AG04449 (cell line): ENCODE measurements at regions not wholly inside any gene's neighbourhood (a gene's known extent, or its start where the extent isn't known, plus 50 kb on each side); places are given as distances from the start of the nearest gene placed in this dataset.

ENCODE experiments used
- CTCF ChIA-PET: fragments of 350-600 bp; formaldehyde crosslinking; extraction: SDS; loops from one replicate; lab custom pipeline; 2021; ENCODE audit warnings: antibody characterized with exemption; lab: Yijun Ruan, JAX
- POLR2A ChIA-PET: fragments of 400-600, 350-600 bp; formaldehyde crosslinking; extraction: SDS; loops from one replicate; lab custom pipeline; 2020; ENCODE audit warnings: antibody characterized with exemption, inconsistent platforms; lab: Yijun Ruan, JAX
- DNase-seq: peaks from one replicate; pipeline ENCODE4 v3.0.0-alpha.2; 2010; ENCODE audit warnings: low read depth, low spot score
- H3K4me3 ChIP-seq: 2 replicates; pipeline ENCODE4 v1.5.1; 2011; ENCODE audit warnings: low read depth, mild to moderate bottlenecking, control low read depth, low read length
- TF ChIP-seq, protein P1 (sequence below): IDR thresholded peaks from one replicate; pipeline ENCODE4 v1.5.1; 2011; ENCODE audit warnings: mild to moderate bottlenecking, moderate library complexity, low read length, control low read depth, inconsistent platforms; ENCODE audit not compliant: insufficient read depth; ENCODE audit errors: missing control alignments

DNA sequence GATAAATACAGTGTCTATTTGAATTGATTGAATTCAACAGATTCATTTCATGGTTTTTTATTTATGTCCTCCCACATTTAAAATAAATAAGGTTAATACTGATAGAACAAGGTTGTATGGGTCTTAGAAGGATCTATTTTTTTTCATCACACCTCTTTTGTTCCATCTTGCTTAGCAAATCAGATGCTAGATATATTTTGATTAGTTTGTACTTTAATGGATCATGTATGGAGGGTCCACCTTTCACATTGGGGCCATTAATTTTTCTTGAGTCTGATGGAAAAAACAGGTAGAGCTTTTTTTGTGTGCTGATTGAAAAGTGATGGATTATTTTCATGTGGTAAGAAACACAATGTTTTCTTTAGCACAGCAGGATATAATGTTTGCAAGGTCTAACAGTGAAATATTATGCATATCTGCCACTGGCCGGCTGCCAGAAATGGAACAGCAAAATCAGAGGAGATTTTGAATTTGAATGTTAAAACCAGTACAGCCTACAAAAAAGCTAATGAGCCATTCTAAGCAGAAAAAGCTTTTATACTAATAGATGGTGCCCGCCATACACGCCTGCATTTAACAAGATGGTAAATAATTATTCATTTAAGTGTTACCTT is 188.1 kb upstream of the ETAA1 start:
- ChIA-PET CTCF (interaction anchor here (1.0 kb wide), 1 partner anchor 9 kb away, joined by 3 read pairs; no protein-coding TSS in a partner anchor), POLR2A (no interaction called here)
- DNase-seq = no peak
- TF ChIP-seq, protein P1, sequence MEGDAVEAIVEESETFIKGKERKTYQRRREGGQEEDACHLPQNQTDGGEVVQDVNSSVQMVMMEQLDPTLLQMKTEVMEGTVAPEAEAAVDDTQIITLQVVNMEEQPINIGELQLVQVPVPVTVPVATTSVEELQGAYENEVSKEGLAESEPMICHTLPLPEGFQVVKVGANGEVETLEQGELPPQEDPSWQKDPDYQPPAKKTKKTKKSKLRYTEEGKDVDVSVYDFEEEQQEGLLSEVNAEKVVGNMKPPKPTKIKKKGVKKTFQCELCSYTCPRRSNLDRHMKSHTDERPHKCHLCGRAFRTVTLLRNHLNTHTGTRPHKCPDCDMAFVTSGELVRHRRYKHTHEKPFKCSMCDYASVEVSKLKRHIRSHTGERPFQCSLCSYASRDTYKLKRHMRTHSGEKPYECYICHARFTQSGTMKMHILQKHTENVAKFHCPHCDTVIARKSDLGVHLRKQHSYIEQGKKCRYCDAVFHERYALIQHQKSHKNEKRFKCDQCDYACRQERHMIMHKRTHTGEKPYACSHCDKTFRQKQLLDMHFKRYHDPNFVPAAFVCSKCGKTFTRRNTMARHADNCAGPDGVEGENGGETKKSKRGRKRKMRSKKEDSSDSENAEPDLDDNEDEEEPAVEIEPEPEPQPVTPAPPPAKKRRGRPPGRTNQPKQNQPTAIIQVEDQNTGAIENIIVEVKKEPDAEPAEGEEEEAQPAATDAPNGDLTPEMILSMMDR = no peak
- no peak overlapping the region for H3K4me3 ChIP-seq

GRCh38 chr2:67210430-67210829 is 186.7 kb upstream of the ETAA1 start:
- CTCF ChIA-PET = interaction anchor here (0.7 to 1.5 kb wide), 4 partner anchors 24 to 634 kb away, joined by 3 to 4 read pairs (median 4); no protein-coding TSS in a partner anchor
- POLR2A ChIA-PET = no interaction called here
- TF ChIP-seq, protein P1 = no peak
- DNase-seq = no peak
- no peak overlapping the region for H3K4me3 ChIP-seq

DNA sequence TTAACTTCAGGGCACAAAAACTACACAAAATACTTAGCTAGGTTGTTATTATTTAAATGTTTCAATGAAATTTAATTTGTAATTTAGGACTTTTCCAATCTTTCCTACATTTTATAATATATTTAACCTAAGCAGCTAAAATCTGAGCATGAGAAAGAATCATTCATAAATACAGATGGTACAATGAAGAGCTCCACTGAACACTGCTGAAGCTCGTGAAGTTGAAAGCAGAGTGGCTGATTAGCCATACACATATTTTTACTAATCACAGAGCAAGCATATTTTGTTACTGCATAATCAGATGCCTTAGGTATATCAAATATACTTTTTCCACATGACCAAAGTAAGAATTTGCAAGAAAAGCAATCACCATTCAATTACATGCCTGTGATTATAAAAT is 184.9 kb upstream of the ETAA1 start:
- DNase-seq = no peak
- POLR2A ChIA-PET = no interaction called here
- no peak overlapping the region for H3K4me3 ChIP-seq
- TF ChIP-seq, protein P1 = no peak
- CTCF ChIA-PET = no interaction called here

DNA sequence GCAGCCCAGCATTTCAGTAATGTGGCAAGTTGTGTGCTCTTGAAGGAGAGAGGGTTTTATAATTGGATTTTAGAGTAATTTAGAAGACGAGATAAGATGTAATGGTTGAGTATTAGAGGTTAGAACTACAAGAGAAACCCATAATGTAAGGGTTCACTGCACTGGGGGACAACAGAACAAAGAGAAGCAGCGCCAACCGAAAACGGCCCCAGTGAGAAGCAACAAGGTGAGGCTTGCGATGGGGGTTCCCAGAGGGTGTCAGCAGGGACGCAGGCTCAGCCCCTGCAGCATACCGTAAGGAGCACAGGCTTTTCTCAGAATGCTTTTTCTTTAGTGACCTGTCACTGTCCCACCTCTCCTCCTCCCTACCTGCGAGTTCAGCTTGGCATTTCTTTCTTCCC is 183.9 kb upstream of the ETAA1 start:
- H3K4me3 ChIP-seq = no peak overlapping the region
- POLR2A ChIA-PET = no interaction called here
- no peak for DNase-seq
- TF ChIP-seq, protein P1 = no peak
- CTCF ChIA-PET = no interaction called here

GRCh38 chr2:67213677-67214402 is 183.3 kb upstream of the ETAA1 start:
- TF ChIP-seq, protein P1 = no peak
- ChIA-PET POLR2A (no interaction called here), CTCF (no interaction called here)
- H3K4me3 ChIP-seq = no peak overlapping the region
- no peak for DNase-seq

DNA sequence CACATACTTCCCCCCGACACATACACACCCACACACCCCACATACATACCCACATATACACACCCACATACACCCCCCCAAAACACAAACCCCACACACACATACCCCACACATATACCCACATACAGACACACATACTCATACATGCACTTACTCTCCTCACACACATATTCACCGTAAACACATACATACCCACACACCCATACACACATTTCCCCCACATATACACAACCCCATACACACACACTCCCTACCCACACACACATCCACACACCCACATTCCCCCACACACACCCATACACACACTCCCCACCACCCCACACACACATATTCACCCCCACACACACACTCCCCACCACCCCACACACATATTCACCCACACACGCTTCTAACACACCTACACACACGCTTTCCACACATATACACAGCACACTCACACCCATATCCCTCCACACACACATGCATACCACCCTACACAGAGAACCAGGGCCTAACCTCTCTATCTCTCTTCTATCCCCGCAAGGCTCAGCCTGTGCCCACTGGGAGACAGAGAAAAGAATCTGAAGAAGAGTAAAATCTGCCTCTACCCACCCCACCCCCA is 182.4 kb upstream of the ETAA1 start:
- no peak overlapping the region for H3K4me3 ChIP-seq
- ChIA-PET CTCF (interaction anchor here (0.7 to 2.4 kb wide), 12 partner anchors 10 to 787 kb away, joined by 3 to 13 read pairs (median 4); no protein-coding TSS in a partner anchor), POLR2A (interaction anchor here (0.6 to 1.2 kb wide), 2 partner anchors 351 to 781 kb away, joined by 3 to 5 read pairs; no protein-coding TSS in a partner anchor)
- TF ChIP-seq, protein P1 = no peak
- DNase-seq = no peak
